Spleen (tissue), 7 donors: ENCODE measurements at regions not wholly inside any gene's neighbourhood (a gene's known extent, or its start where the extent isn't known, plus 50 kb on each side); places are given as distances from the start of the nearest gene placed in this dataset.

ENCODE experiments used
- POLR2A ChIP-seq, 3 donors: fragments of 450-650 bp; IDR thresholded peaks; one replicate each; pipeline ENCODE4 v1.5.1; 2017; ENCODE audit warnings: antibody characterized with exemption in 3 of 3, mild to moderate bottlenecking in 1 of 3
- POLR2AphosphoS5 ChIP-seq, 3 donors: sonication (generic); formaldehyde crosslinking; IDR thresholded peaks; one replicate each; pipeline ENCODE4 v1.5.1; 2017; ENCODE audit warnings: antibody characterized with exemption in 3 of 3
- TF ChIP-seq, protein P1 (sequence below), 11 experiments: fragments of 200-600 bp in 7 of 11; fragments of 450-650 bp in 4 of 11; sonication (generic) in 4 of 11; IDR thresholded peaks in 8 of 11; conservative IDR thresholded peaks in 3 of 11; 1 replicate in 7 of 11; 2 replicates in 4 of 11; pipeline versions ENCODE4 v1.4.0 to v1.8.0; 2016 to 2021; ENCODE audit warnings: antibody characterized with exemption in 11 of 11, inconsistent platforms in 4 of 11, mild to moderate bottlenecking in 1 of 11
- donor health status: DM: no; HTN: no; CAD: no; lungs with moderate emphysema.
- donor health status: DM: no; HTN: no; CAD: no.
- donor health status: DM: no; HTN: no; CAD: no.

DNA sequence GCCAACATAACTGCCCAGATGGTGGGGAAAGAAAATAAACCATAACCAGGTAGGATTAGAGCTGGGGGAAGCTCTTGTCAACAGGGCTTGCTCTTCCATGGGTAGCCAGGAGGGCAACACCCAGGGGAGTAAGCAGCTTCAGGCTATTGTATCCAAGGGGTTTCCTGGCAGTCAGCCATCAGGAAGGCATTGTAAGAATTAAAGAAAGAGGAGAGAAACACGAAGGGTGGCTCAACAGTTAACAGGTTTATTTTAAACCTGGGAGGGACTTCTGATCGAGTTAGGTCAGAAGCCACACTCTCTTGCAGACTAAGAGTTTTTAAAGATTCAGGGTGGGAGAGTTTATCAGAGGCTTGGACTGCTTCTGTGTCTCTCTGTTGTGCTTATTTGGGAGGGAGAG lies 114.2 kb downstream of the QRSL1 start:
- TF ChIP-seq, protein P1, sequence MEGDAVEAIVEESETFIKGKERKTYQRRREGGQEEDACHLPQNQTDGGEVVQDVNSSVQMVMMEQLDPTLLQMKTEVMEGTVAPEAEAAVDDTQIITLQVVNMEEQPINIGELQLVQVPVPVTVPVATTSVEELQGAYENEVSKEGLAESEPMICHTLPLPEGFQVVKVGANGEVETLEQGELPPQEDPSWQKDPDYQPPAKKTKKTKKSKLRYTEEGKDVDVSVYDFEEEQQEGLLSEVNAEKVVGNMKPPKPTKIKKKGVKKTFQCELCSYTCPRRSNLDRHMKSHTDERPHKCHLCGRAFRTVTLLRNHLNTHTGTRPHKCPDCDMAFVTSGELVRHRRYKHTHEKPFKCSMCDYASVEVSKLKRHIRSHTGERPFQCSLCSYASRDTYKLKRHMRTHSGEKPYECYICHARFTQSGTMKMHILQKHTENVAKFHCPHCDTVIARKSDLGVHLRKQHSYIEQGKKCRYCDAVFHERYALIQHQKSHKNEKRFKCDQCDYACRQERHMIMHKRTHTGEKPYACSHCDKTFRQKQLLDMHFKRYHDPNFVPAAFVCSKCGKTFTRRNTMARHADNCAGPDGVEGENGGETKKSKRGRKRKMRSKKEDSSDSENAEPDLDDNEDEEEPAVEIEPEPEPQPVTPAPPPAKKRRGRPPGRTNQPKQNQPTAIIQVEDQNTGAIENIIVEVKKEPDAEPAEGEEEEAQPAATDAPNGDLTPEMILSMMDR (IDR thresholded peaks at IDR 0.05 in 8 of 11, conservative IDR thresholded peaks at IDR 0.05 in 3 of 11), result no peak
- TF ChIP-seq POLR2AphosphoS5 (IDR thresholded peaks at IDR 0.05), result no peak
- no peak for TF ChIP-seq POLR2A (IDR thresholded peaks at IDR 0.05)
